WTC11 (cell line): ENCODE measurements at regions not wholly inside any gene's neighbourhood (a gene's known extent, or its start where the extent isn't known, plus 50 kb on each side); places are given as distances from the start of the nearest gene placed in this dataset.

Experiments used
- ATAC-seq: fragments of 200-7000 bp; cut with Tn5 transposase; 2 replicates; pipeline ENCODE4 v1.10.0; 2021; ENCODE audit warnings: mild to moderate bottlenecking, moderate library complexity
- CTCF ChIA-PET: fragments of 300-600 bp; sonication (Branson Sonifier 250); formaldehyde crosslinking; loops from one replicate; lab custom pipeline; 2021; ENCODE audit warnings: antibody characterized with exemption; lab: Charles Lee
- POLR2A ChIA-PET: fragments of 350-600 bp; sonication (Branson Sonifier 250); formaldehyde crosslinking; loops from one replicate; lab custom pipeline; 2021; ENCODE audit warnings: antibody characterized with exemption; lab: Charles Lee
- DNase-seq: peaks from one replicate; pipeline ENCODE4 v3.0.0; 2021; ENCODE audit warnings: low spot score
- H3K27ac Mint-ChIP-seq: 2 replicates; pipeline ENCODE4 v1.8.0; 2021; ENCODE audit warnings: mixed read lengths
- H3K27me3 Mint-ChIP-seq: 2 replicates; pipeline ENCODE4 v1.8.0; 2021; ENCODE audit warnings: low read depth, mild to moderate bottlenecking, moderate library complexity, mixed read lengths
- H3K36me3 Mint-ChIP-seq: 2 replicates; pipeline ENCODE4 v1.8.0; 2021; ENCODE audit warnings: mixed read lengths
- H3K4me1 Mint-ChIP-seq: 2 replicates; pipeline ENCODE4 v1.8.0; 2022; ENCODE audit warnings: mixed read lengths
- H3K4me3 Mint-ChIP-seq: 2 replicates; pipeline ENCODE4 v1.8.0; 2021; ENCODE audit warnings: mild to moderate bottlenecking, moderate library complexity, mixed read lengths
- H3K9me3 Mint-ChIP-seq: 2 replicates; pipeline ENCODE4 v1.8.0; 2021; ENCODE audit warnings: mixed read lengths
- ATF6 ChIP-seq: sonication (generic); formaldehyde crosslinking; IDR thresholded peaks from 2 replicates; pipeline ENCODE4 v1.8.1; 2023; ENCODE audit warnings: mild to moderate bottlenecking, missing genetic modification reagents
- CREM ChIP-seq: sonication (generic); formaldehyde crosslinking; IDR thresholded peaks from 2 replicates; pipeline ENCODE4 v1.8.1; 2022; ENCODE audit warnings: mild to moderate bottlenecking, missing genetic modification reagents, moderate library complexity
- FOXJ3 ChIP-seq: sonication (generic); formaldehyde crosslinking; IDR thresholded peaks from 2 replicates; pipeline ENCODE4 v1.9.0; 2021; ENCODE audit warnings: missing genetic modification reagents, mild to moderate bottlenecking, borderline replicate concordance
- KAT7 ChIP-seq: sonication (generic); formaldehyde crosslinking; IDR thresholded peaks from 2 replicates; pipeline ENCODE4 v1.8.1; 2023; ENCODE audit warnings: missing genetic modification reagents, mild to moderate bottlenecking, borderline replicate concordance
- MYBL2 ChIP-seq: sonication (generic); formaldehyde crosslinking; IDR thresholded peaks from 2 replicates; pipeline ENCODE4 v1.8.1; 2023; ENCODE audit warnings: mild to moderate bottlenecking, moderate library complexity, missing genetic modification reagents
- NFYB ChIP-seq: sonication (generic); formaldehyde crosslinking; conservative IDR thresholded peaks from 2 replicates; pipeline ENCODE4 v1.8.0; 2022; ENCODE audit warnings: low read depth, missing genetic modification reagents
- PRDM15 ChIP-seq: sonication (generic); formaldehyde crosslinking; IDR thresholded peaks from 2 replicates; pipeline ENCODE4 v1.8.0; 2022; ENCODE audit warnings: missing genetic modification reagents
- PRRX2 ChIP-seq: fragments of 250-450 bp; sonication (Bioruptor Pico); IDR thresholded peaks from 2 replicates; pipeline ENCODE4 v1.8.0; 2021; ENCODE audit warnings: mild to moderate bottlenecking
- TEAD4 ChIP-seq: sonication (generic); formaldehyde crosslinking; IDR thresholded peaks from 2 replicates; pipeline ENCODE4 v1.8.0; 2022; ENCODE audit warnings: mild to moderate bottlenecking, missing genetic modification reagents
- USF1 ChIP-seq: sonication (generic); formaldehyde crosslinking; IDR thresholded peaks from 2 replicates; pipeline ENCODE4 v1.8.0; 2022; ENCODE audit warnings: mild to moderate bottlenecking, missing genetic modification reagents
- ZNF219 ChIP-seq: sonication (generic); formaldehyde crosslinking; IDR thresholded peaks from 2 replicates; pipeline ENCODE4 v1.8.0; 2023; ENCODE audit warnings: missing genetic modification reagents, mild to moderate bottlenecking, borderline replicate concordance
- ZNF317 ChIP-seq: sonication (generic); formaldehyde crosslinking; IDR thresholded peaks from 2 replicates; pipeline ENCODE4 v1.8.1; 2023; ENCODE audit warnings: low read depth, mild to moderate bottlenecking, moderate library complexity, missing genetic modification reagents, borderline replicate concordance
- ZNF396 ChIP-seq: fragments of 250-450 bp; sonication (Bioruptor Pico); IDR thresholded peaks from 2 replicates; pipeline ENCODE4 v1.8.0; 2021; ENCODE audit warnings: mild to moderate bottlenecking, moderate library complexity, borderline replicate concordance
- ZNF425 ChIP-seq: fragments of 250-450 bp; sonication (Bioruptor Pico); conservative IDR thresholded peaks from 2 replicates; pipeline ENCODE4 v1.9.0; 2021; ENCODE audit warnings: mild to moderate bottlenecking
- ZNF512 ChIP-seq: sonication (generic); formaldehyde crosslinking; IDR thresholded peaks from 2 replicates; pipeline ENCODE4 v1.8.1; 2022; ENCODE audit warnings: missing genetic modification reagents, borderline replicate concordance
- TF ChIP-seq, protein P1 (sequence below): sonication (generic); formaldehyde crosslinking; conservative IDR thresholded peaks from 2 replicates; pipeline ENCODE4 v1.8.1; 2022; ENCODE audit warnings: mild to moderate bottlenecking, missing genetic modification reagents
- TF ChIP-seq, protein P2 (sequence below): sonication (generic); formaldehyde crosslinking; IDR thresholded peaks from 2 replicates; pipeline ENCODE4 v1.8.0; 2023; ENCODE audit warnings: mild to moderate bottlenecking, missing genetic modification reagents
- TF ChIP-seq, protein P3 (sequence below): sonication (generic); formaldehyde crosslinking; IDR thresholded peaks from 2 replicates; pipeline ENCODE4 v1.8.1; 2023; ENCODE audit warnings: mild to moderate bottlenecking, missing genetic modification reagents, moderate library complexity
- TF ChIP-seq, protein P4 (sequence below): fragments of 250-450 bp; sonication (Bioruptor Pico); IDR thresholded peaks from 2 replicates; pipeline ENCODE4 v1.8.0; 2021; ENCODE audit warnings: mild to moderate bottlenecking

DNA sequence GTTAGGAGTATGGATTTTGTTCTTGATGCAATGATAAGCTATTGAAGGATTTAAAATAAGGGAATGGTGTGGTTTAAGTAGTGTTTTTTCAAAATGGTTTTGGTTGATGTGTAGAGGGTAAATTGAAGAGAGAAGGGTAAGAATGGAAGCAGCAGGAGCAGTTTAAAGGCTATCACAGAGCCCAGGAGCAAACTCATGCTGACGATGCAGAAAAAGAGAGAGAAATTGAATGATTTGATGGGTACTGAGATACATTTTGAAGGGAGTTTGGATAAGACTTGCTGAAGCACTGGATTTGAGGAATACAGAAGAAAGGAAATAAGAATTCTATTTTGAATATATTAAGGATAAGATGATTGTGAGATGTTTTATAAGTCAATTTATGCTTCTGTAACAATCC, 300.8 kb upstream of the LYPLAL1 start:
- no peak overlapping the region for H3K4me3 Mint-ChIP-seq
- no peak for TF ChIP-seq ZNF425 (CRISPR knock-in tag)
- ChIA-PET CTCF (no interaction called here), POLR2A (no interaction called here)
- H3K27ac Mint-ChIP-seq: no peak overlapping the region
- H3K9me3 Mint-ChIP-seq: 0 out of 2 replicates have a peak, but pooled peaks cover 3% of the 10 kb centered on the region
- no peaks in the 10 kb centered on the region for H3K27me3 Mint-ChIP-seq
- ATAC-seq (no peak), DNase-seq (no peak)
- peaks cover 2% of the 10 kb centered on the region for H3K4me1 Mint-ChIP-seq
- H3K36me3 Mint-ChIP-seq: no peaks in the 10 kb centered on the region

- no peaks in the 10 kb centered on the region for H3K36me3 Mint-ChIP-seq
- H3K4me1 Mint-ChIP-seq: peaks cover 5% of the 10 kb centered on the region
- CTCF ChIA-PET: no interaction called here
- no peak for ATAC-seq
- POLR2A ChIA-PET: no interaction called here
- H3K9me3 Mint-ChIP-seq: 0 out of 2 replicates have a peak, but pooled peaks cover 3% of the 10 kb centered on the region
- TF ChIP-seq, protein P1, sequence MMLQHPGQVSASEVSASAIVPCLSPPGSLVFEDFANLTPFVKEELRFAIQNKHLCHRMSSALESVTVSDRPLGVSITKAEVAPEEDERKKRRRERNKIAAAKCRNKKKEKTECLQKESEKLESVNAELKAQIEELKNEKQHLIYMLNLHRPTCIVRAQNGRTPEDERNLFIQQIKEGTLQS (CRISPR knock-in tag): no peak
- TF ChIP-seq USF1 (CRISPR knock-in tag) (no peak), ZNF219 (CRISPR knock-in tag) (no peak), PRDM15 (CRISPR knock-in tag) (no peak), FOXJ3 (no peak), TEAD4 (CRISPR knock-in tag) (no peak), ZNF317 (CRISPR knock-in tag) (no peak), ZNF512 (CRISPR knock-in tag) (no peak), ATF6 (CRISPR knock-in tag) (no peak), MYBL2 (CRISPR knock-in tag) (no peak), NFYB (no peak), PRRX2 (CRISPR knock-in tag) (no peak), KAT7 (CRISPR knock-in tag) (no peak), CREM (CRISPR knock-in tag) (no peak), ZNF396 (CRISPR knock-in tag) (no peak)
- TF ChIP-seq, protein P2, sequence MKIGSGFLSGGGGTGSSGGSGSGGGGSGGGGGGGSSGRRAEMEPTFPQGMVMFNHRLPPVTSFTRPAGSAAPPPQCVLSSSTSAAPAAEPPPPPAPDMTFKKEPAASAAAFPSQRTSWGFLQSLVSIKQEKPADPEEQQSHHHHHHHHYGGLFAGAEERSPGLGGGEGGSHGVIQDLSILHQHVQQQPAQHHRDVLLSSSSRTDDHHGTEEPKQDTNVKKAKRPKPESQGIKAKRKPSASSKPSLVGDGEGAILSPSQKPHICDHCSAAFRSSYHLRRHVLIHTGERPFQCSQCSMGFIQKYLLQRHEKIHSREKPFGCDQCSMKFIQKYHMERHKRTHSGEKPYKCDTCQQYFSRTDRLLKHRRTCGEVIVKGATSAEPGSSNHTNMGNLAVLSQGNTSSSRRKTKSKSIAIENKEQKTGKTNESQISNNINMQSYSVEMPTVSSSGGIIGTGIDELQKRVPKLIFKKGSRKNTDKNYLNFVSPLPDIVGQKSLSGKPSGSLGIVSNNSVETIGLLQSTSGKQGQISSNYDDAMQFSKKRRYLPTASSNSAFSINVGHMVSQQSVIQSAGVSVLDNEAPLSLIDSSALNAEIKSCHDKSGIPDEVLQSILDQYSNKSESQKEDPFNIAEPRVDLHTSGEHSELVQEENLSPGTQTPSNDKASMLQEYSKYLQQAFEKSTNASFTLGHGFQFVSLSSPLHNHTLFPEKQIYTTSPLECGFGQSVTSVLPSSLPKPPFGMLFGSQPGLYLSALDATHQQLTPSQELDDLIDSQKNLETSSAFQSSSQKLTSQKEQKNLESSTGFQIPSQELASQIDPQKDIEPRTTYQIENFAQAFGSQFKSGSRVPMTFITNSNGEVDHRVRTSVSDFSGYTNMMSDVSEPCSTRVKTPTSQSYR (CRISPR knock-in tag): no peak
- TF ChIP-seq, protein P3, sequence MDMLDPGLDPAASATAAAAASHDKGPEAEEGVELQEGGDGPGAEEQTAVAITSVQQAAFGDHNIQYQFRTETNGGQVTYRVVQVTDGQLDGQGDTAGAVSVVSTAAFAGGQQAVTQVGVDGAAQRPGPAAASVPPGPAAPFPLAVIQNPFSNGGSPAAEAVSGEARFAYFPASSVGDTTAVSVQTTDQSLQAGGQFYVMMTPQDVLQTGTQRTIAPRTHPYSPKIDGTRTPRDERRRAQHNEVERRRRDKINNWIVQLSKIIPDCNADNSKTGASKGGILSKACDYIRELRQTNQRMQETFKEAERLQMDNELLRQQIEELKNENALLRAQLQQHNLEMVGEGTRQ (CRISPR knock-in tag): no peak
- TF ChIP-seq, protein P4, sequence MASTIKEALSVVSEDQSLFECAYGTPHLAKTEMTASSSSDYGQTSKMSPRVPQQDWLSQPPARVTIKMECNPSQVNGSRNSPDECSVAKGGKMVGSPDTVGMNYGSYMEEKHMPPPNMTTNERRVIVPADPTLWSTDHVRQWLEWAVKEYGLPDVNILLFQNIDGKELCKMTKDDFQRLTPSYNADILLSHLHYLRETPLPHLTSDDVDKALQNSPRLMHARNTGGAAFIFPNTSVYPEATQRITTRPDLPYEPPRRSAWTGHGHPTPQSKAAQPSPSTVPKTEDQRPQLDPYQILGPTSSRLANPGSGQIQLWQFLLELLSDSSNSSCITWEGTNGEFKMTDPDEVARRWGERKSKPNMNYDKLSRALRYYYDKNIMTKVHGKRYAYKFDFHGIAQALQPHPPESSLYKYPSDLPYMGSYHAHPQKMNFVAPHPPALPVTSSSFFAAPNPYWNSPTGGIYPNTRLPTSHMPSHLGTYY: no peak
- TF ChIP-seq, all 79 proteins: peak for 0
- Mint-ChIP-seq H3K4me3 (no peak overlapping the region), H3K27ac (no peak overlapping the region), H3K27me3 (no peaks in the 10 kb centered on the region)
- DNase-seq: no peak
Measured at GRCh38 chr1:218874313-218874712, 299.4 kb upstream of the LYPLAL1 start.
